GM12874 (cell line): ENCODE measurements at regions not wholly inside any gene's neighbourhood (a gene's known extent, or its start where the extent isn't known, plus 50 kb on each side); places are given as distances from the start of the nearest gene placed in this dataset.

Source experiments
- CTCF ChIP-seq: IDR thresholded peaks from 2 replicates; pipeline ENCODE4 v1.5.1; 2011; ENCODE audit warnings: low read depth, mild to moderate bottlenecking, control low read depth, low read length, moderate library complexity; ENCODE audit not compliant: insufficient read depth

DNA sequence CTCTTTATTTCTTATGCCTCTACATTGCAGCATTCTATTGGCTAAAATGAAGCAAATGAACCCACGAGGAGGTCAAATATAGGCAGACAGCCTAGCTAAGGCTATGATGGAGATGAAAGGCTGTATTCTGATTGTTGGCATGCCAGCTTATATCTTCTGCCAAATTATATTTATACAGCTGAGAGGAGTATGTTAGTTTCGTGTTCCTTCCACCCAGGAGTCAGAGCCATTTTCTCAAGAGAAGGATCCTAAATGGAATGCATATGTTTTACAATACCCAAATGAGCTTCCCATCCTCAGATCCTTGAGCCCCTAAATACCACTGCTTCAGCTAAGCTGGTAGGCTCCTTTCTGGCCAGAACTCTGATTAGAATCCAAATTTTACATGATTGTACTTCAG lies 178.4 kb upstream of the HDDC2 start:
- TF ChIP-seq CTCF = no peak

GRCh38 chr6:125480571-125480970 lies 178.8 kb upstream of the HDDC2 start:
- no peak for TF ChIP-seq CTCF

GRCh38 chr6:125481056-125481455 lies 179.3 kb upstream of the HDDC2 start:
- TF ChIP-seq CTCF = no peak

- TF ChIP-seq CTCF = no peak
These were observed 184.0 kb upstream of the HDDC2 start for GRCh38 chr6:125485757-125486156.

DNA sequence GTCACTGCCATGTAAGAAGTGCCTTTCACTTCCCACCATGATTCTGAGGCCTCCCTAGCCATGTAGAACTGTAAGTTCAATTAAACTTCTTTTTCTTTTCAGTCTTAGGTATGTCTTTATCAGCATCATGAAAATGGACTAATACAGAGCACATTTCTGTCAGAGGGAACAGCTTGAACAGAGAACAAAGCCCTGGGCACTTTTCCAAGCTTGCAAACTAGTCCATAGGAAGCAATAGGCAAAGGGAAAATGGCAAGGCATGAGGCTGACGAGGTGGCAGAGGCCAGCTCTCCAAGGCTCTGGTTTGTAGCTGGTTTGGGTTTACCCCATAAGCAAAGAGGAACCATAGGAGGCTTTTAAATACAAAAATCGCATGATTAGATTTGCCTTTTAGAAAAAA lies 185.1 kb upstream of the HDDC2 start:
- no peak for TF ChIP-seq CTCF

- no peak for TF ChIP-seq CTCF
These were observed 188.0 kb upstream of the HDDC2 start for GRCh38 chr6:125489579-125490285.

DNA sequence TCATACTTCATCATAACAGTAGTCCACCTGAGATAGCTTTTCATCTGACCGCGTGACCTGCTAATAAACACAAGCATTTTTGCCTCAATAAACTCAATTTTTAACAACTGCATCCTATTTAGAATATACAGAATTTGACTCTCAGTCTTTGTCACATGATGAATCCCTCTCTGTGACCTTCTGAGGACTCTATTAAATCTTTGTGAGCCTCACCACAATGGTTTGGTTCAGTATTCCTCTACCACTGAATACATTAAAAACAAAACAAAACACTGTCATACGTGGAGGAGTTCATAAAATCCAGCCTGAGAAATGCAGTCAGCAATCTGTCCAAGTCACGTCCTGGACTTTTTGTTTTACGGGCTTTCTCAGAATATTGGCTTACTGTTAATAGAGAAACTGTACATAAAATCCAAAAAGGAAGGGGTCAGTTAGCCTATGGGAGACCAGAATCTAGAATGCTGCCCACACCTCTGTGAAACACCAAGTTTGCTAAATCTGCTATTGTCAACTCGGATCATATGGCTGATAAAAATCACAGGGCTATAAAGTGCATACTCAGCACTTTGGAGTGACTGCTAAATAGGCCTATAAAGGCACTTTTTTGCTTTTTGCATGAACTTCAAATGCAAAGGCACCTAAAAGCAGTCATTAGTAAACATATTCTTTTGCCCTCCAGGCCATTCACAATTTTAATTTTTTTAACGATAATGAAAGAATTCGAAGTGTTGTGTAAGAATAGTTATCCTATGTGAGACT lies 190.3 kb upstream of the HDDC2 start:
- no peak for TF ChIP-seq CTCF
